GM18520 (cell line): ENCODE measurements at regions not wholly inside any gene's neighbourhood (a gene's known extent, or its start where the extent isn't known, plus 50 kb on each side); places are given as distances from the start of the nearest gene placed in this dataset.

ENCODE experiments used
- ATAC-seq: cut with Tn5 transposase; IDR thresholded peaks from one replicate; pipeline ENCODE4 v1.9.1; 2021; ENCODE audit not compliant: unreplicated experiment

DNA sequence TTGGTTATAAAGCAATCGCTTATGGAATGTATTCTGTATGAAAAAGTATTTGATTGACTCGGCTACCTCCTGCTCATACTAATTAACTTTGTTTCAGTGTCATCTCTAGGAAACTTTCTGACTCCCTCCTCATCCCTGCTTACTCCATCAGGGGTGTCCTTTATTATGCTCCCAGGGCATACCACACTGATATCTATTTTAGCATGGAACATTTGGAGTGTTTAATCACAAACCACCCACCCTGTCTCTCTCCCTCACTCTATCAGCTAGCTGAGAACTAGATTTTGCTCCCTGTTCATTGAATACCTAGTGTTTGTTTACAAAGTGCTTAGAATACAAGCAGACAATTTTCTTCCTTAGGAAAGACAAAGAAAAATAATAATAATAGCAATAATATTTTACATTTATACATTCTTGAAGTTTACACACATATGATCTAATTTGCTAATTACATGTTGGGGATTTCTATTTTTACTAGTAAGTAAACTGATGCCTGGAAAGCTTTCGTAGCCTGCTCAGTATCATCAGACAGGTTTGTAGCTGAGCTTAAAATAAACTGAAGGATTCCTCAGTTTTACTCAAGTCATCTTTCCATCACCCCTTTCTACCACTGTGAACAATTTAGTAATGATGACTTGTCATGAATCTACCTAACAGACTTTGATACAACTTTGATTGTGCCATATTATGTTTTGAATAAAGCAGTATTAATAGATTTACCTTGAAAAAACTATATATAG lies 811.4 kb upstream of the HS3ST1 start:
- ATAC-seq = no peak

DNA sequence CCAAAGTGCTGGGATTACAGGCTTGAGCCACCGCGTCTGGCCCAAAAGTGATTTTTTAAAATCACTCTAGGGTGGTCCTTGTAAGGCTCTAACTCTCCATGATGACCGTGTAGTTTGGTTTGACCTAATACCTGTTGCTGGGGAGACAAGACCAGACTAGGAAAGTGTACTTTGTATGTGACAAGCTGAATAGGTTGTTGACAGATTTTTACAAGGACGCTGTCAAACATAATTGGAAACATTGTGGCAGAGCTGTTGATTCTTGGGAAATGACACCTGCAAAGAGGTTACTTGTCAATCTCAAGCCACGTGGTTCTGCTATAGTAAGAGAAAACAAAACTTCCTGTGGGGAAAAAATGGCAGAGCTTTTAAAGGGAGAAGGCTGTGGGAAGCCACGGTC lies 802.4 kb upstream of the HS3ST1 start:
- no peak for ATAC-seq

DNA sequence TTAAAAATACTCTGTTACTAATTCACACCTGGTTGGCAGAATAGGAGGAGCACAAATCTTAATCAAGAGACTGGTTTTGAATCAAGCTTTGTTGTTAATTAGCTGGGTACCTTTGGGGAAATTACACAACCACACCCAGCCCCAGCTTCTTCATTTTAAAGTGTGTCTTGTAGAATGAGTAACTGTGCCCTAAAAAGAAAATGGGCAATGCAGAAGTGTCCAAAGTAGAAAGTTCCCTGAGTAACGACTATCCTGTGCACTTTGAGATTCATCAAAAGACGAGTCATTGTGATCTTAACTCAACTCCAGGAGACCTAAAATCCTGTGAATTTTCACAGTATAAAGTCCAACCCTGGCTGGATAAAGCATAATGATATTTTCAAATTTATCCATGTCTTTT lies 792.3 kb upstream of the HS3ST1 start:
- no peak for ATAC-seq

- no peak for ATAC-seq
Observed at GRCh38 chr4:12211636-12212035, 782.9 kb upstream of the HS3ST1 start.

DNA sequence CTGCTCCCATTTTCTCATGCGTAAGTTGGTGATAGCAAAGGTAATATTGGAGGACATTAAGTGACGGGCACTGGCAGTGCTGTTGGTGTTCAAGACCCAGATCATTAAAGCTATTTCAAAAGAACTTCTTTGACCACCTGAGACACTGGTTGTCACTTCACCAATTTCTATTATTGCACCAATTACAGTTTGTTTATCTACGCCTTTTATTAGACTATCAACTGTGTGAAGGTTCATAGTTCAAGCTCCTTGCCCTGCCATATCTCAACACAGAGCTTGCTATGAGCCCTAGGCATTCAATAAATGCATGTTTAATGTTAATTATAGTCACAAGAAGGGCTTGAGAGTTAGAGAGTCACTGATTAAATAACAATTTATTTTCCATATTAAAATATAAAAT lies 778.7 kb upstream of the HS3ST1 start:
- no peak for ATAC-seq

DNA sequence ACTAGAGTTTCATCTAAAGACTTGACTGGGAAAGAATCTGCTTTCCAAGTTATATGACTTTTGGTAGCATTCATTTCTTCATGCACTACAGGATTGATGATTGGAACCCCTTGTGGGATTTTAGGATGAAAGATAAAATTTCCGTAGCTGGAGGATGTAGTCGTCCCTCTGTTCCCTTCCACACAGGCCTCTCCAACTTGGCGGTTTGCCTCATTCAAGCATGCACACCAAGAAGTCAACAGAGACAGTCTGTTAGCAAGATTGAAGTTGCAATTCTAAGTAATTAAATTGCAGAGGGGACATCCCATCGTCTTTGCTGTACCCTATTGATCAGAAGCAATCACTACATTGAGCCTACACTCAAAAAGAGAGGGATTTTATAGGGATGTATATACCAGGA lies 777.4 kb upstream of the HS3ST1 start:
- ATAC-seq = no peak

DNA sequence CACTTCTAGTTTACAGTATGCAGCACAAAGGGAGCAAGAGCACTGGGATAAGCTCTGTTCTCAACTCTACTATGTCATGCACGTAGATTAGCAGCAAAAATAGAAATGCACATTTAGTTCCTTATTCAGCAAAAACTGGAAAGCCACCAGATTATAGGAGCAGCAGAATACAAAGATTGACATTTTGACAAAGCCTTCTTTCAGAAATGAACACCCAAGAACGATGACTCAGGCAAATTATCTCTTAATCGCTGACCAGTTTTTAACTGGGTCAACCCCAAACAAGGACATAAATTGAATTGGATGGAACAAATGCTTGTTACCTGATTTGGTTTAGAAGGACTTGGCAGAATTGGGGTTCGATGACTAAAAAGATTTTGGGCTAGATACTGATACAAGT lies 775.3 kb upstream of the HS3ST1 start:
- ATAC-seq = no peak

- ATAC-seq = no peak
Observed at GRCh38 chr4:12200226-12200625, 771.5 kb upstream of the HS3ST1 start.

GRCh38 chr4:12186526-12186925 lies 757.8 kb upstream of the HS3ST1 start:
- ATAC-seq = no peak

DNA sequence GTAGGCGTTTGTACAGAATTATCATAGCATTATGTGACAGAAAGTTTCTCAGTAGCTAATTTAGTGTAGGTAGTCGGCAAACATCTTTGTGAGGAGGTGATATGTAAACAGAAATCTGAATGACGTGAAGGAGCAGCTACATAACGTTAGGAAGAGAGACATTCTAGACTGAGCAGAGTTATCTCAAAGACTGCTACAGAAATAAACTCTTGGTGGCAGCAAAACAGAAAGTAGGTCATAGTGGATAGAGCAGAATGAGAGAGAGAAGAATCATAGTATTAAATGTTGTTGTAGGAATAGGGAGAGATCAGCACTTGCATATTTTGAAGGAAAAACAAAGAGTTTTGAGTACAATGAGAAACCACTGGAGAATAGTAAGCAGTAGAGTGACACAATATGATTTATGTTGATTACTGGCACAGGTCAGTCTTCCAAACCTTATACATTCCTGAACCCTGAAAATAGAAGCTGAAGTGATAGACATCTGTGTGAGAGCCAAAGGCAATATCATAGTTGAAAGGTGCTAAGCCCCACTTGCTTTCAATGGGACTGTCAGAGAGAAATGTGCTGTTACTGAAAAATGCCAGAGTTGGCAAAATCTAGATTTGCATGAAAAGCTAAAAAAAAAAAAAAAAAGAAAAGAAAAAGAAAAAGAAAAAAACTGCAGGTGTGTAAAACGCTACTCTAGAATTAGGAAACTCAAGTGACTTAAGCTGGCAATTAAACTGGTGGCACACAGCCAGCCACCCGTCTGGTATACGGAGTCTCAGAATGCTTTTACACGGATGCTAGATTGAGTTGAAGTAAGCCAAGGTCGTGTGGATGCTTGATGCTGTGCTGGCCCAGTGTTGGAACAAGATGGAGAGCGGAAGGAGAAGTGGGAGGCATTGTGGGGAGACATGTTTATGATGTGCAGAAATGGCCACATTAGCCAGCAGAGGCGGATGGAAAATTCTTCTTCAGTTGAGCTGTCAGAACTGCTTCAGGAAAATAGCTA lies 750.2 kb upstream of the HS3ST1 start:
- no peak for ATAC-seq

- ATAC-seq = no peak
Observed at GRCh38 chr4:12177416-12177815, 748.7 kb upstream of the HS3ST1 start.

- no peak for ATAC-seq
Observed at GRCh38 chr4:12173496-12173895, 744.8 kb upstream of the HS3ST1 start.

DNA sequence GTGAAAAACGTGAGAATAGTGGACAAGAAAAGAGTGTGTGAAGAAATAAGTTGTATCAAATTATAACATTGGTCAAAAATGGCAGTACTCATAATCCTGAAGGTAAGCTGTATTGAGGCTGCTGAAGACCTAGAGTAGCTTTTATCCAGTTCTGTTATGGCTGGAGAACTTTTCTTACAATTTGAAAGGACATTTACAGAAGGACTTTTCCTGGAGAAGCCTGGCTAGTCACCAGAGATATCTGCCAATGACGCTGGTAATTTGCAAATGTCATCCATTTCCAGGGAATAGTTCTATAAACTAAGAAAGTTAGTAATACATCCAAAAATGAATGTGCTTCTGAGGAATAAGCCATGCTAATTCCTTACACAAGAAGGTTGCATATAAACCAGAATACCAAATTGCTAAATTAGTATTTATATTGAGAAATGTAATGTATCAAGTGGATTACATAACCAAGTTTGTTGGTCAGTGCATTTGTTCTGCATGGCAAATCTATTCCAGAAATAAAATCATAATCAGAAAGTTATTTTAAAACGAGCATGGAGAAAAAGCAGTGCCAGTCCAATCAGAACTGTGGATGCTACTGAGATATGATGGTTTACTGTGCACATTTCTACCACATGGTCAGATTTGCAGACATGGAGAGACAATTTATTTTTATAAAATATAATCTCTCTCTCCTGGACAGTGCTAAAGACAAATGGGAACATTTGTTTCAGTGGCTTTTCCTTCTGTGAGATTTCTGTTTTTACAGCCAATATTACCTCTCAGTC lies 743.7 kb upstream of the HS3ST1 start:
- ATAC-seq = no peak

DNA sequence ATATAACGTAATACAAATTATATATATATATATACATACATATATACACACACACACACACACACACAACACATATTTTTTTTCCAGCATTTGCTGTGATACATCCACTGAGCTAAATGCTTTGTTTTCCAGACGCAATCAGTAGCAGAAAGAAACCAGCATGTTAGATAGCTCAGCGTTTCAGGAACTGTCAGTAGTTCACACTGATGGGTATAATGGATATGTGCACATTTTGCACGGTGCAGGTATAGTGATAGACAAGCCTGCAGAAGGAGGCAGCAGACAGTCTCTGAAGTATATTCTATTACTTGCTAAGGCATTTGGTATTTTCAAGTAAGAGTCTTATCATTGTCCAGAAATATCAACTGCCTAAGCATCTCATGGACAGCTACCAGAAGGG lies 741.6 kb upstream of the HS3ST1 start:
- no peak for ATAC-seq

GRCh38 chr4:12165616-12166015 lies 736.9 kb upstream of the HS3ST1 start:
- no peak for ATAC-seq

DNA sequence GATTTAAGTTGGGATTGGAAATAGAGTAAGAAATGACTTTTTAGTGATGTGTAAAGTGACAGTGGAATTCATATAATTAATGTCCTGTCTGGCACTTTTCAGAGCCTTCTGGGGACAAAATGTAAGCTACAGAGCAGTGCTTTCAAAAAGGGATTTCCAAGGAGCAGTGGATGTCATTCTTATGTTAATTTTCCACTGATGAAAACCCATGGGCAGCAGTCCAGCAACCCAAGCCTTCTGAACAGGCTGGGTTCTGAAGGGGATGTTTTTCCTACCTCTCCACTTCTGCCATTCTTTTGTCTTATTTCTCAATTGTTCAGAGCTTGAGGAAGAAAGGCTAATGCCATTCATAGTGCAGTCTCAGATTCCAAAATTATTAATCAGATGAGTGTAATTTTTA lies 717.6 kb upstream of the HS3ST1 start:
- ATAC-seq = no peak

- no peak for ATAC-seq
Observed at GRCh38 chr4:12145768-12146167, 717.1 kb upstream of the HS3ST1 start.

- ATAC-seq = no peak
Observed at GRCh38 chr4:12145106-12145505, 716.4 kb upstream of the HS3ST1 start.

DNA sequence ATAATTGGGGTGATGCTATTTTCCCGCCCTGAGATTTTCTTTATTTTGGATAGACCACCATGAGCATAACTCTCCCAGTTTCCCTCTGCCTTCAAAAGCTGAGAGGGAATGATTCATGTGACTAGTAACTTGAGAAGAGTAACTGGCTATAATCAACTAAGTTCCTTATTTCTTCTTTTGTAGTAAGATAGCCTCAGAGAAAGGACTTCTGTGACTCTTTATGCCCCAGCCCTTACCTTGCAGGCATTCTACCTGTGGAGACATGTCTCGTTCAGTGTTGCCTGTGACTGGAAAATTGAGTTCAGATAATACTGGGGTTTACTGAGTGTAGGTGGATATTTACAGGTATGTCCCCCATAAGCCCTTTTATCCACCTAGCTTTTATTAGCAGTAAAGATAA lies 715.4 kb upstream of the HS3ST1 start:
- no peak for ATAC-seq

- no peak for ATAC-seq
Observed at GRCh38 chr4:12140864-12141263, 712.2 kb upstream of the HS3ST1 start.

GRCh38 chr4:12139296-12139695 lies 710.6 kb upstream of the HS3ST1 start:
- ATAC-seq = no peak
